ENCODE measurements at regions not wholly inside any gene's neighbourhood (a gene's known extent, or its start where the extent isn't known, plus 50 kb on each side); places are given as distances from the start of the nearest gene placed in this dataset.

GRCh38 chr10:108409306-108409705 lies 1244.8 kb upstream of the SORCS1 start:
- no peak for DNase-seq
- H3K4me3 Mint-ChIP-seq, result no peak overlapping the region
- H3K27ac Mint-ChIP-seq, result no peak overlapping the region
- H3K4me1 Mint-ChIP-seq, result no peaks in the 10 kb centered on the region
- no peaks in the 10 kb centered on the region for H3K27me3 Mint-ChIP-seq
- peaks cover 3% of the 10 kb centered on the region for H3K9me3 Mint-ChIP-seq
- H3K36me3 Mint-ChIP-seq, result no peaks in the 10 kb centered on the region

DNA sequence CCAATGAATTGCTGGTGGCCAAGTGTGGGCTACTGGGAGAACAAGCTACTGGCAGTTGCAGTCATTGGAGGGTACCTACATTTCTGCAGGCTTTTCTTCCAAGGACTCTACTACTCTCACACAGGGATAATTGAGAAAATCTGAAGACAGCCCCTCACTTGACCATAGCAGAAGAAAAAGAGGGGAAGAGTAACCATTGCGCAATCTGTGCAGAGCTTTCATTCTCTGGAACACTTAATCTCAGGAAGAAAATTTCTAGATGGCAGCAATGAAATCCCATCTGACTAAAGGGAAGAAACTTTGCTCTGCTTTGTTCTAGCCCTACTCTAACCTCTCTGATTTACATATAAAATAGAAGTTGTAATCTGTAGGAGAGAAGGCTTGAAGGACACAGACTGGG lies 1239.6 kb upstream of the SORCS1 start:
- no peaks in the 10 kb centered on the region for H3K4me1 Mint-ChIP-seq
- H3K27ac Mint-ChIP-seq, result no peak overlapping the region
- DNase-seq, result no peak
- H3K27me3 Mint-ChIP-seq, result no peaks in the 10 kb centered on the region
- peaks cover 3% of the 10 kb centered on the region for H3K9me3 Mint-ChIP-seq
- no peak overlapping the region for H3K4me3 Mint-ChIP-seq
- H3K36me3 Mint-ChIP-seq, result no peaks in the 10 kb centered on the region

DNA sequence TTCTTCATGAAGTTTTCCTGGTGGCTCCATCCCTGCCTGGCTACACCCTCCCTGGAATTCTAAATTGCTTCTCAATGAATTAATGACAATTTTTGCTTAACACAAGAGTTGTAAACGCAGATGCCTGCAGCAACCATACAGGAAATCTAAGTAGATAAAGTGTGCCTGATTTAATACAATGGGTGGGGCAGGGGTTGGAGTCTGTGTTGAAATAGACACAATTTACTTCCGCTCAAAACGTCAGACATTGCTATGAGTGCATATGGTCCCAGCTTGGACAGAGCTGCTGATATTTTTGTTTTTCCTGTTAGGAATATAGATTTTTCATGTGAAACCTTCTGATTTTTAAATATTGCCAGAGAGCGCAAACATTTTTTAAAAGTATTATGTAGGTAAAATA lies 1235.0 kb upstream of the SORCS1 start:
- Mint-ChIP-seq H3K36me3 (no peaks in the 10 kb centered on the region), H3K9me3 (peaks cover 4% of the 10 kb centered on the region), H3K27me3 (no peaks in the 10 kb centered on the region), H3K4me1 (no peaks in the 10 kb centered on the region), H3K4me3 (no peak overlapping the region), H3K27ac (no peak overlapping the region)
- DNase-seq, result no peak

DNA sequence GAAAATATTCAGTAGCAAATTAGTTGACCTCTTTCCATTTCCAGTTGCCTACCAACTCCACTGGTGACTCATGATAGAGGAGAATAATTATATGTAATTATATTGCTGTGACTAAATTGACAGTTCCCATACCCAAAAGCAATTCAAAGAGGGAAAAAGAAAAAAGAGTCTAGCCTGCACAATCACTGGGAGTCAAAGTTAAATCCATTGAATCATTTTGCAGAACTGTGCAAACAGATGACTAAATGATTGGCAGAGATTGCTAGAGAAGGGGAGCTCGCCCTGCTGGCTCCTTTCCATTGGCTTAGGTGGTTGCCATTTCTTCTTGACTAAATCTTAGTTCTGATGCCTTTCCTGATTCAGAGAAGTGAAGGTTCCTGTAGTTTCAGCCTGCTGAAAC lies 1228.6 kb upstream of the SORCS1 start:
- H3K27me3 Mint-ChIP-seq, result no peaks in the 10 kb centered on the region
- no peak for DNase-seq
- no peak overlapping the region for H3K27ac Mint-ChIP-seq
- peaks cover 6% of the 10 kb centered on the region for H3K9me3 Mint-ChIP-seq
- no peak overlapping the region for H3K4me3 Mint-ChIP-seq
- H3K4me1 Mint-ChIP-seq, result no peaks in the 10 kb centered on the region
- no peaks in the 10 kb centered on the region for H3K36me3 Mint-ChIP-seq

DNA sequence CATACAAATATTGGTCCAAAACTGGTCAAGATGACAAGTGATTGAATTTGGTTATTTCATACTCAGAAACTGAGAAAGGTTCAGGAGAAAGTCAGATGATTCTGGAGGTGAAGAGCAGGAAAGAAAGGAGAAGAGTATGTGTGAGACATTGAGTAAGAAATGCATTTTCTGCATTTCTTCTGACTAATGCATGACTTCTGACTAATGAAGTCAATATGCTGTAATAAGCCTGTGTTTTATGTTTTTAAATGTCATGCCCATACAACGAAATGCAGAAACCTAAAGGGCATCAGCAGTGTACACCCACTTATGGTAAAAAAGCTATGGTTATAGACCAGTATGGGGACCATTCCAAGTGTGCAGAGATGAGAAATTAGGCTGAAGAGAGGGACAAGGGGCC lies 1227.8 kb upstream of the SORCS1 start:
- H3K27me3 Mint-ChIP-seq, result no peaks in the 10 kb centered on the region
- H3K27ac Mint-ChIP-seq, result no peak overlapping the region
- H3K4me1 Mint-ChIP-seq, result no peaks in the 10 kb centered on the region
- peaks cover 6% of the 10 kb centered on the region for H3K9me3 Mint-ChIP-seq
- H3K4me3 Mint-ChIP-seq, result no peak overlapping the region
- DNase-seq, result no peak
- H3K36me3 Mint-ChIP-seq, result no peaks in the 10 kb centered on the region

GRCh38 chr10:108388706-108389105 lies 1224.2 kb upstream of the SORCS1 start:
- no peak for DNase-seq
- Mint-ChIP-seq H3K27me3 (no peaks in the 10 kb centered on the region), H3K27ac (no peak overlapping the region)

GRCh38 chr10:108385963-108386362 lies 1221.5 kb upstream of the SORCS1 start:
- Mint-ChIP-seq H3K4me3 (no peak overlapping the region), H3K27ac (no peak overlapping the region), H3K27me3 (no peaks in the 10 kb centered on the region), H3K9me3 (peaks cover 2% of the 10 kb centered on the region), H3K36me3 (no peaks in the 10 kb centered on the region), H3K4me1 (no peaks in the 10 kb centered on the region)
- no peak for DNase-seq

More at GRCh38 chr10:108388706-108389105, 1224.2 kb upstream of the SORCS1 start:
- Mint-ChIP-seq H3K4me1 (no peaks in the 10 kb centered on the region), H3K36me3 (no peaks in the 10 kb centered on the region), H3K4me3 (no peak overlapping the region), H3K9me3 (no peaks in the 10 kb centered on the region)

DNA sequence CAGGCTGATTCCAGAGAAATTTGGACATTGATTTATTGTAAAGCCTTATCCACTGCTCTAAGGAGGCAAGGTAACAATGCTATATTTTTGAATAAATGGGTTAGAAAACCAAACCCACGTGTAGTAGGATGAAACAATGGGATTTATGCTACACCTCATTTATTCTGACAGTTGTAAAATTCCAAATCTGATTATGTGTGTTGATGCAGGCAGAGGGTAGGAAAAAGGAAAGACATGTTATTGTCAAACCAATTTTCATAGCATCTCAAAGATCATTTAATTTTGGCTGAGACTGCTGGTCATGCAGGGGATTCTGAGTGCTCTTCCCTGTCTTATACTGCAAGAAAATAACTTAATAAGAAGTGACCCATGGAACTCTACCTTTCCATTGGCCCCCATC lies 1219.9 kb upstream of the SORCS1 start:
- Mint-ChIP-seq H3K27me3 (no peaks in the 10 kb centered on the region), H3K36me3 (no peaks in the 10 kb centered on the region), H3K4me1 (no peaks in the 10 kb centered on the region), H3K4me3 (no peak overlapping the region), H3K9me3 (peaks cover 2% of the 10 kb centered on the region), H3K27ac (no peak overlapping the region)
- DNase-seq, result no peak

- Mint-ChIP-seq H3K27me3 (no peaks in the 10 kb centered on the region), H3K27ac (no peak overlapping the region)
Measured at GRCh38 chr10:108378779-108379178, 1214.3 kb upstream of the SORCS1 start.

GRCh38 chr10:108375691-108376090 lies 1211.2 kb upstream of the SORCS1 start:
- Mint-ChIP-seq H3K27ac (no peak overlapping the region), H3K36me3 (no peaks in the 10 kb centered on the region), H3K4me3 (no peak overlapping the region), H3K27me3 (no peaks in the 10 kb centered on the region), H3K9me3 (peaks cover 15% of the 10 kb centered on the region), H3K4me1 (no peaks in the 10 kb centered on the region)
- no peak for DNase-seq

More at GRCh38 chr10:108378779-108379178, 1214.3 kb upstream of the SORCS1 start:
- H3K9me3 Mint-ChIP-seq, result peaks cover 8% of the 10 kb centered on the region
- no peak for DNase-seq
- H3K36me3 Mint-ChIP-seq, result no peaks in the 10 kb centered on the region
- no peaks in the 10 kb centered on the region for H3K4me1 Mint-ChIP-seq
- H3K4me3 Mint-ChIP-seq, result no peak overlapping the region

- H3K27ac Mint-ChIP-seq, result no peak overlapping the region
- no peak for DNase-seq
- H3K9me3 Mint-ChIP-seq, result peaks cover 15% of the 10 kb centered on the region
- H3K4me3 Mint-ChIP-seq, result no peak overlapping the region
- no peaks in the 10 kb centered on the region for H3K36me3 Mint-ChIP-seq
- no peaks in the 10 kb centered on the region for H3K27me3 Mint-ChIP-seq
- no peaks in the 10 kb centered on the region for H3K4me1 Mint-ChIP-seq
Measured at GRCh38 chr10:108374991-108375390, 1210.5 kb upstream of the SORCS1 start.

DNA sequence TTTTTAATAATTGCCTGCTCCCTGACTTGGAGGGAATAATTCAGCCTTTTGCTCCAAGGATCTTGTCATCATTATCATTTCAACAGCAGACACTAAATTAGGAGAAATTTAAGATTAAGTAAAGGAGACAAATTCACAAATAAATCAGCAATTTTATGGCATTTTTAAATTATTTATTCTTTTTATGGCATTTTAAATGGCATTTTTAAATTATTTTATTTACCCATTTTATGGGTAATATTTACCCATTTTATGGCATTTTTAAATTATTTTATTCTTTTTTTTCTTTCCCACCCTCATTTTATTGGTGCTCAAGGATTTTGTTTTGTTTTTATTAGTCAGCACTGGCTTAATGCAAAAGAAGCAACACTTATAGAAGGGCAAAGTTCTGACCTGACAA lies 1201.0 kb upstream of the SORCS1 start:
- Mint-ChIP-seq H3K27me3 (no peaks in the 10 kb centered on the region), H3K9me3 (no peaks in the 10 kb centered on the region), H3K4me1 (no peaks in the 10 kb centered on the region), H3K4me3 (no peak overlapping the region), H3K27ac (no peak overlapping the region), H3K36me3 (no peaks in the 10 kb centered on the region)
- no peak for DNase-seq

DNA sequence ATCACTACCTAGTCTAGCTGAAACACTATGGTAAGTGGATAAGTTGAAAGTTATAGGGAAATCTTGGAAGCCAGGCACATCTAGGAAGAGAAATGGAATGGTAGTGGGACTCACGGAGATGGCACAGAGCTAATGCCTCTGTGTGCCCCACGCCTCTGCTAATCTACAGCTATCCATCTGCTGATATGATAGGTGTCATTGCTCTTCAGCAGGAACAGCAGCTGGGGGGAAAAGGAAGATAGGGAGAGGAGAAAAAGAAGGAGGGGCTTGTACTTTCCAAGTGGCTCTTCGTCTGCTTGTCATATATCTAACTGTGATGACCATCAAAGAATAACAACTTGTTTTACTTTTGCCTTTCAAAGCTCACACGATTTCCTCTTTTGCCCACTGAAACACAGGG lies 1199.1 kb upstream of the SORCS1 start:
- H3K27ac Mint-ChIP-seq, result no peak overlapping the region
- H3K4me1 Mint-ChIP-seq, result no peaks in the 10 kb centered on the region
- no peaks in the 10 kb centered on the region for H3K27me3 Mint-ChIP-seq
- no peaks in the 10 kb centered on the region for H3K36me3 Mint-ChIP-seq
- peaks cover 2% of the 10 kb centered on the region for H3K9me3 Mint-ChIP-seq
- no peak overlapping the region for H3K4me3 Mint-ChIP-seq
- no peak for DNase-seq

DNA sequence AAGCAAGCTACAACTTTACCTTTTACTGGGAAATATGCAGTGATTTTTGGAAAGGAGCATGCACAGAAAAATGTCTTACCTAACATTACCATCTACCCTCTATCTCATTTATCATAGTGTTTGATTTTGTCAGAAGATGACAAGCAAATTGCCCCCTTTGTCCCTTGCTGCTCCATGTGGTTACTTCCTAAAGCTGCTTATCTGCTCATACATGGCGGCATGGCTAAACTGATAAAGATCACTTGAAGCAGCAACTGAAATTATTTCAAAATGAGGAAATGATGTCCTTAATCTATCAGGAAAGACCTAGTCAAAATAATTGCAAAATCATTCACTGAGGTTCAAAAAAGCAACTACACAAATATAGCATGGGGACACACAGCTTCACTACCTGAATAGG lies 1198.5 kb upstream of the SORCS1 start:
- DNase-seq, result no peak
- Mint-ChIP-seq H3K36me3 (no peaks in the 10 kb centered on the region), H3K4me1 (no peaks in the 10 kb centered on the region), H3K27ac (no peak overlapping the region), H3K9me3 (peaks cover 2% of the 10 kb centered on the region), H3K27me3 (no peaks in the 10 kb centered on the region), H3K4me3 (no peak overlapping the region)

DNA sequence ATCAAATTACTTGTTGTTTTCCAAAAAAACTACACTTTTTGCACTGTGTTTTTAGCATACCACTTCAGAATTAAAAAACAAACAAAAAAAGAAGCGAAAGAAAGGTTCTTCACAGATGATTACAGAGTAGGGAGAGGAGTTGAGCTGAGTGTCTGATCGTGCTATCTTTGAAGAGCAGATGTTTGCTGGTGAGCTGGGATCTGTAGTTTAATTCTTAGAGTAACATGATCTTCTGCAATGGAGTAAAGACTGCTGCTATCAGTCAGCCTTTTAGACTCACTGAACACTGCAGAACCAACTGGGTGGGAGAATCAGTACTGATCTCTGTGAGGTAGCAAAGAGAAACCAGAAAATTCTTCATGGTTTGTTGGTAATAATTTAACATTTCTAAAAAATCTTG lies 1197.8 kb upstream of the SORCS1 start:
- Mint-ChIP-seq H3K4me3 (no peak overlapping the region), H3K36me3 (no peaks in the 10 kb centered on the region), H3K4me1 (no peaks in the 10 kb centered on the region), H3K27ac (no peak overlapping the region), H3K27me3 (no peaks in the 10 kb centered on the region), H3K9me3 (peaks cover 2% of the 10 kb centered on the region)
- no peak for DNase-seq

DNA sequence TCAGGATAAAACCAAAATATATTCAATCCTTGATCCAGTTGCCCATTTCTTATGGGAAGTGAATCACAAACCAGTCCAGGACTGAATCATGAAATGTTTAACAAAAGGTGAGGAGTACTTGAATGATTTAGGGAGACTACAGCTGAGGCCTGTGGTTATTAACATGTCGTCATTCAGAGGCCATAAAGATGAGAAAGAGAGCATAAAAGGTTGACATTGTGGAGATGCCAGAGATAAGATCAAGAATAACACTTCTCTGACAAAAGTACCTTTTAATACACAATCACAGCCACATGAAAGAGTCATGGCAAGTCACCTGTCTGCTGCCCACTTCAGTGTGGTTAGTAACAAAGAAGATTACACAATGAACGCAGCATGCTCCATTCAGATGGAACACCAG lies 1195.7 kb upstream of the SORCS1 start:
- no peak for DNase-seq
- H3K9me3 Mint-ChIP-seq, result peaks cover 4% of the 10 kb centered on the region
- H3K27ac Mint-ChIP-seq, result no peak overlapping the region
- no peaks in the 10 kb centered on the region for H3K27me3 Mint-ChIP-seq
- H3K36me3 Mint-ChIP-seq, result no peaks in the 10 kb centered on the region
- H3K4me1 Mint-ChIP-seq, result no peaks in the 10 kb centered on the region
- no peak overlapping the region for H3K4me3 Mint-ChIP-seq

DNA sequence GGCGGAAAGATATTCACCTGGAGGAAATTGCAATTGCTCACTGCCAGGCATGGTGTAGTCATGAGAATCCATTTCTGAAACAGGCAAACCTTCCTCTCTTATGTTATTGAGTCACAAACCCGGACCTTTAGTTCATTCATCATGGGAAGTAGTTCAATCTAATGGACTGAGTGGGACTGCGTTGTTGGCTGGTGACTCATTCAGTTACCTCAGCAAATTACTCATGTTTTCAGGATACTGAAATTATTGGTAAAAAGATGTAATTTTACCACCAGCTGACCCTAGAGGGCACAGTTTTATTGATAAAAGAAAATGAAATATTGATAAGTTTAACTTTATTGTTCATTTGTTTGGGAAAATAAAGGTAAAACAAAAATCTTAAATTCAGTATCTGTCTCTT lies 1194.4 kb upstream of the SORCS1 start:
- Mint-ChIP-seq H3K4me1 (no peaks in the 10 kb centered on the region), H3K36me3 (no peaks in the 10 kb centered on the region), H3K9me3 (peaks cover 4% of the 10 kb centered on the region), H3K27ac (no peak overlapping the region), H3K4me3 (no peak overlapping the region), H3K27me3 (no peaks in the 10 kb centered on the region)
- DNase-seq, result no peak

All from activated naive CD8-positive, alpha-beta T cell treated with anti-CD3 and anti-CD28 coated beads for 36 hours (primary cell).